Liver (tissue), 8 donors: ENCODE measurements at regions not wholly inside any gene's neighbourhood (a gene's known extent, or its start where the extent isn't known, plus 50 kb on each side); places are given as distances from the start of the nearest gene placed in this dataset.

Experiments
- DNase-seq: peaks from one replicate; pipeline ENCODE4 v3.0.0-alpha.2; 2017; ENCODE audit warnings: low spot score
- H3K27ac ChIP-seq, 2 donors: one replicate each; pipeline ENCODE4 v1.7.0; 2013; ENCODE audit warnings: inconsistent platforms in 2 of 2, low read length in 2 of 2, control low read depth in 1 of 2, low read depth in 1 of 2, mild to moderate bottlenecking in 1 of 2
- H3K27me3 ChIP-seq, 4 donors: one replicate each; pipeline versions ENCODE4 v1.6.1 to v1.7.0; 2013; ENCODE audit warnings: low read length in 3 of 4, inconsistent platforms in 1 of 4, mild to moderate bottlenecking in 1 of 4, moderate library complexity in 1 of 4; ENCODE audit not compliant: control insufficient read depth in 4 of 4, insufficient read depth in 4 of 4
- H3K36me3 ChIP-seq, 4 donors: one replicate each; pipeline versions ENCODE4 v1.6.1 to v1.7.0; 2013; ENCODE audit warnings: low read length in 3 of 4, mild to moderate bottlenecking in 3 of 4, low read depth in 1 of 4, moderate library complexity in 1 of 4; ENCODE audit not compliant: control insufficient read depth in 4 of 4, insufficient read depth in 3 of 4
- H3K4me1 ChIP-seq, 4 donors: one replicate each; pipeline versions ENCODE4 v1.6.1 to v1.7.0; 2013; ENCODE audit warnings: low read length in 3 of 4, mild to moderate bottlenecking in 3 of 4, moderate library complexity in 1 of 4; ENCODE audit not compliant: control insufficient read depth in 4 of 4, insufficient read depth in 4 of 4
- H3K4me3 ChIP-seq, 3 donors: one replicate each; pipeline versions ENCODE4 v1.6.1 to v1.7.0; 2013; ENCODE audit warnings: low read length in 3 of 3, control low read depth in 1 of 3, low read depth in 1 of 3, mild to moderate bottlenecking in 1 of 3
- H3K9ac ChIP-seq, 2 donors: one replicate each; pipeline ENCODE4 v1.7.0; 2013; ENCODE audit warnings: low read length in 2 of 2, mild to moderate bottlenecking in 2 of 2, moderate library complexity in 2 of 2, control low read depth in 1 of 2, low read depth in 1 of 2
- H3K9me3 ChIP-seq, 4 donors: one replicate each; pipeline versions ENCODE4 v1.6.1 to v1.7.0; 2013; ENCODE audit warnings: low read length in 3 of 4; ENCODE audit not compliant: control insufficient read depth in 4 of 4
- CTCF ChIP-seq: fragments of 150-350 bp; IDR thresholded peaks from 2 replicates; pipeline ENCODE4 v1.5.1; 2017; ENCODE audit warnings: improper control_type of control experiment, low read depth, low read length; ENCODE audit not compliant: missing input control
- EGR1 ChIP-seq, 2 donors: IDR thresholded peaks; 2 replicates each; pipeline ENCODE4 v1.6.1; 2016 to 2018; ENCODE audit warnings: antibody characterized with exemption in 2 of 2, low read depth in 2 of 2
- FOXA1 ChIP-seq: IDR thresholded peaks from 2 replicates; pipeline ENCODE4 v1.6.1; 2016; ENCODE audit warnings: antibody characterized with exemption
- FOXA2 ChIP-seq: IDR thresholded peaks from 2 replicates; pipeline ENCODE4 v1.6.1; 2016; ENCODE audit warnings: antibody characterized with exemption
- GABPA ChIP-seq, 2 donors: IDR thresholded peaks in 1 of 2; conservative IDR thresholded peaks in 1 of 2; 2 replicates each; pipeline ENCODE4 v1.6.1; 2016; ENCODE audit warnings: antibody characterized with exemption in 2 of 2, mild to moderate bottlenecking in 1 of 2, moderate library complexity in 1 of 2
- HNF4A ChIP-seq, 2 donors: conservative IDR thresholded peaks; 2 replicates each; pipeline ENCODE4 v1.6.1; 2016; ENCODE audit warnings: antibody characterized with exemption in 2 of 2, mild to moderate bottlenecking in 2 of 2
- HNF4G ChIP-seq: IDR thresholded peaks from 2 replicates; pipeline ENCODE4 v1.6.1; 2016; ENCODE audit warnings: antibody characterized with exemption
- JUND ChIP-seq, 2 donors: IDR thresholded peaks; 2 replicates each; pipeline ENCODE4 v1.6.1; 2016; ENCODE audit warnings: antibody characterized with exemption in 2 of 2
- MAX ChIP-seq: IDR thresholded peaks from 2 replicates; pipeline ENCODE4 v1.6.1; 2016; ENCODE audit warnings: antibody characterized with exemption
- NR2F2 ChIP-seq: IDR thresholded peaks from 2 replicates; pipeline ENCODE4 v1.6.1; 2016; ENCODE audit warnings: antibody characterized with exemption
- RAD21 ChIP-seq, 2 donors: IDR thresholded peaks; 2 replicates each; pipeline ENCODE4 v1.6.1; 2016; ENCODE audit warnings: antibody characterized with exemption in 2 of 2, mild to moderate bottlenecking in 2 of 2
- REST ChIP-seq: IDR thresholded peaks from 2 replicates; pipeline ENCODE4 v1.6.1; 2016; ENCODE audit warnings: antibody characterized with exemption, mild to moderate bottlenecking
- RXRA ChIP-seq, 2 donors: IDR thresholded peaks; 2 replicates each; pipeline ENCODE4 v1.6.1; 2017 to 2018; ENCODE audit warnings: antibody characterized with exemption in 2 of 2, mild to moderate bottlenecking in 1 of 2
- SP1 ChIP-seq: IDR thresholded peaks from 2 replicates; pipeline ENCODE4 v1.6.1; 2018; ENCODE audit warnings: antibody characterized with exemption, mild to moderate bottlenecking
- TAF1 ChIP-seq: conservative IDR thresholded peaks from 2 replicates; pipeline ENCODE4 v1.6.1; 2016; ENCODE audit warnings: antibody characterized with exemption, mild to moderate bottlenecking
- ZBTB33 ChIP-seq: IDR thresholded peaks from 2 replicates; pipeline ENCODE4 v1.6.1; 2016; ENCODE audit warnings: antibody characterized with exemption
- WGBS: extraction: QIAGEN DNeasy Blood & Tissue Kit; methylation state at CpG from one replicate; pipeline ENCODE4 v1.1.7; 2013; 5-methylcytosine and 5-hydroxymethylcytosine counted together
- donor health status: healthy.
- donor health status: healthy.
- donor health status: healthy.
- donor health status: healthy.
- donor health status: healthy.

- DNase-seq, result no peak
- TF ChIP-seq CTCF, result no peak
- TF ChIP-seq ZBTB33, result no peak
- no peak for TF ChIP-seq SP1
- TF ChIP-seq JUND (IDR thresholded peaks at IDR 0.05), result no peak
- no peak for TF ChIP-seq HNF4A (conservative IDR thresholded peaks at IDR 0.05)
- no peak for TF ChIP-seq RXRA (IDR thresholded peaks at IDR 0.05)
- TF ChIP-seq TAF1, result no peak
- no peak for TF ChIP-seq EGR1 (IDR thresholded peaks at IDR 0.05; ENCODE audit: low read depth in 2 of 2)
- TF ChIP-seq MAX, result no peak
- H3K27ac ChIP-seq, result no peak overlapping the region
- H3K9ac ChIP-seq, result no peak overlapping the region
- H3K36me3 ChIP-seq, result no peaks in the 10 kb centered on the region
- no peaks in the 10 kb centered on the region for H3K4me1 ChIP-seq
- H3K27me3 ChIP-seq, result no peaks in the 10 kb centered on the region
- WGBS, result 56% methylated on average over 3 of the region's 3 CpGs
- no peak overlapping the region for H3K4me3 ChIP-seq
- peaks cover 0 to 3% (median 1%) of the 10 kb centered on the region in 4 donors for H3K9me3 ChIP-seq
These were observed 182.2 kb downstream of the CMPK2 start for GRCh38 chr2:6683516-6683915.

GRCh38 chr2:6685447-6685846 is 180.3 kb downstream of the CMPK2 start:
- WGBS, result 85% methylated on average over 1 of the region's 1 CpG
- Histone ChIP-seq H3K9me3 (peaks cover 0 to 2% (median 0%) of the 10 kb centered on the region in 4 donors), H3K27ac (no peak overlapping the region)

More at GRCh38 chr2:6685447-6685846, 180.3 kb downstream of the CMPK2 start:
- Histone ChIP-seq H3K9ac (no peak overlapping the region), H3K27me3 (no peaks in the 10 kb centered on the region), H3K36me3 (no peaks in the 10 kb centered on the region), H3K4me1 (no peaks in the 10 kb centered on the region), H3K4me3 (no peak overlapping the region)
- DNase-seq, result no peak
- TF ChIP-seq FOXA1 (no peak), FOXA2 (no peak), NR2F2 (no peak), HNF4G (no peak), RAD21 (IDR thresholded peaks at IDR 0.05) (no peak), JUND (IDR thresholded peaks at IDR 0.05) (no peak), GABPA (IDR thresholded peaks at IDR 0.05 in 1 of 2, conservative IDR thresholded peaks at IDR 0.05 in 1 of 2) (no peak), TAF1 (no peak), REST (no peak), MAX (no peak)
